ENCODE measurements at regions not wholly inside any gene's neighbourhood (a gene's known extent, or its start where the extent isn't known, plus 50 kb on each side); places are given as distances from the start of the nearest gene placed in this dataset.

DNA sequence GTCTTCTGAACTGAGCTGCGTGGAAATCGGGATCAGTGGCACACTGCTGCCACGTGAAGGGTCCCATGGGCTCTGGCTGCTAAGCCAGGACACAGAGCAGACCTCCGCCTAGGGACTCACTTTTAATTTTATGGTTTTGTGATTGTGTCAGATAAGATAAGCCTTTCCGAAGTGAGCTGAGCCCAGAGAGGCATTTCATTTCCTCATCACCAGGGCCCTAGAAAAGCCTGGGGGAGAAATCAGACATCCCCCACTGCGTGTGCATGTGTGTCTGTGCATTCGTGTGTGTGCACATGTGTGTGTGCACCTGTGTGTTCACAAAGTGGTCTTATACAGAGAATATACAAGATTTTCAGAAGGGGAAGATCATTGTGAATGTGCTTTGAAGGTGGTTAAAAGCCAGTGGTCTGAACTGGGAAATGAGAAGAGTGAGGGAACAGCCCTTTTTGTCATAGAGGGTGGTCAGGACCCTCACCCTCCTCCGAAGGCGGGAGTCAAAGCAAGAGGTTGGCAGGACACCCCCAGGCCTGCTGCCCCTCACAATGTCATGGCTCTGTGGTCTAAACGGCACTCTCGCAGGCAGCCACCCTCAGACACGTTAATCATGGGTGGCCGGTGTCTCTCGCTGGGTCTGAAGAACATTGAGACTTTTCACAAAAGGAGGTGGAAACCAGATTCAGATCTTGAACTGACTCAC, 176.1 kb upstream of the PFKP start:
- Mint-ChIP-seq H3K4me3 (no peak overlapping the region), H3K9me3 (peaks cover 0 to 4% of the 10 kb centered on the region in 2 experiments; a peak in 1 of 5 replicates), H3K4me1 (peaks cover 6 to 13% of the 10 kb centered on the region in 2 experiments), H3K27me3 (ENCODE audit: low read depth) (peaks cover 4% of the 10 kb centered on the region), H3K36me3 (ENCODE audit: insufficient read depth in 1 of 3, low read depth in 3 of 3) (no peaks in the 10 kb centered on the region), H3K27ac (no peak overlapping the region)
- no peak overlapping the region for H3K23ac ChIP-seq (ENCODE audit: insufficient read length, low read depth, low read length)
- H3K56ac ChIP-seq (ENCODE audit: insufficient read length, low read depth, low read length): no peak overlapping the region
- no peak overlapping the region for H2AK5ac ChIP-seq (ENCODE audit: insufficient read length, low read length)
- H3K27ac ChIP-seq (ENCODE audit: insufficient read length, low read depth, low read length): no peak overlapping the region
- TF ChIP-seq CTCF (conservative IDR thresholded peaks at IDR 0.05): no peak
- no peaks in the 10 kb centered on the region for H4K20me1 ChIP-seq (ENCODE audit: control insufficient read depth, insufficient read depth, insufficient read length)
- no peak overlapping the region for H3K4me2 ChIP-seq (ENCODE audit: insufficient read depth, insufficient read length, low read length)
- no peak overlapping the region for H3K4ac ChIP-seq (ENCODE audit: low read depth, low read length)
- H3K18ac ChIP-seq (ENCODE audit: insufficient read length, low read depth, low read length): no peak overlapping the region
- H3K4me1 ChIP-seq (ENCODE audit: insufficient read depth, low read length): no peaks in the 10 kb centered on the region
- no peaks in the 10 kb centered on the region for H3K23me2 ChIP-seq (ENCODE audit: insufficient read length, low read depth, low read length, poor library complexity, severe bottlenecking)
- H2BK120ac ChIP-seq (ENCODE audit: low read depth, low read length, poor library complexity, severe bottlenecking): no peak overlapping the region
- H3K14ac ChIP-seq (ENCODE audit: insufficient read depth, low read length): no peak overlapping the region
- H4K91ac ChIP-seq (ENCODE audit: insufficient read length, low read depth, low read length): no peak overlapping the region
- H2BK15ac ChIP-seq (ENCODE audit: low read depth, low read length): no peak overlapping the region
- H3K9ac ChIP-seq (ENCODE audit: extremely low read depth, insufficient read length, low read length): no peak overlapping the region
- H2BK12ac ChIP-seq (ENCODE audit: insufficient read length, low read depth, low read length): no peak overlapping the region
- H4K5ac ChIP-seq (ENCODE audit: insufficient read length, low read depth, low read length): no peak overlapping the region
- no peaks in the 10 kb centered on the region for H3K27me3 ChIP-seq (ENCODE audit: insufficient read depth, low read length)
- no peak overlapping the region for H2BK5ac ChIP-seq (ENCODE audit: insufficient read length, low read length)
- H3K79me1 ChIP-seq (ENCODE audit: insufficient read depth, low read depth, low read length, poor library complexity, severe bottlenecking): no peaks in the 10 kb centered on the region
- DNase-seq: no peak
- H2BK20ac ChIP-seq (ENCODE audit: low read depth, low read length, poor library complexity, severe bottlenecking): no peak overlapping the region
- H3K79me2 ChIP-seq (ENCODE audit: insufficient read depth, low read length): no peaks in the 10 kb centered on the region
- no CpG with 5 or more reads among the region's 14 CpGs for WGBS (ENCODE audit: extremely low coverage, insufficient read length, low lambda C conversion rate)
- no peaks in the 10 kb centered on the region for H3K9me3 ChIP-seq (ENCODE audit: control insufficient read depth, low read depth, low read length)
- H4K8ac ChIP-seq (replicated peaks; ENCODE audit: insufficient read length, low read depth, low read length): no peak overlapping the region
- H3T11ph ChIP-seq (ENCODE audit: low read length): no peak overlapping the region
- H2AFZ ChIP-seq (ENCODE audit: low read length): no peak overlapping the region
